GM18907 (cell line): ENCODE measurements at regions not wholly inside any gene's neighbourhood (a gene's known extent, or its start where the extent isn't known, plus 50 kb on each side); places are given as distances from the start of the nearest gene placed in this dataset.

Source experiments
- ATAC-seq: cut with Tn5 transposase; IDR thresholded peaks from one replicate; pipeline ENCODE4 v1.9.1; 2021; ENCODE audit warnings: mild to moderate bottlenecking, moderate library complexity; ENCODE audit not compliant: unreplicated experiment

GRCh38 chr11:116643521-116643920, 129.3 kb downstream of the BUD13 start:
- no peak for ATAC-seq

GRCh38 chr11:116642902-116643301, 129.9 kb downstream of the BUD13 start:
- ATAC-seq: no peak

DNA sequence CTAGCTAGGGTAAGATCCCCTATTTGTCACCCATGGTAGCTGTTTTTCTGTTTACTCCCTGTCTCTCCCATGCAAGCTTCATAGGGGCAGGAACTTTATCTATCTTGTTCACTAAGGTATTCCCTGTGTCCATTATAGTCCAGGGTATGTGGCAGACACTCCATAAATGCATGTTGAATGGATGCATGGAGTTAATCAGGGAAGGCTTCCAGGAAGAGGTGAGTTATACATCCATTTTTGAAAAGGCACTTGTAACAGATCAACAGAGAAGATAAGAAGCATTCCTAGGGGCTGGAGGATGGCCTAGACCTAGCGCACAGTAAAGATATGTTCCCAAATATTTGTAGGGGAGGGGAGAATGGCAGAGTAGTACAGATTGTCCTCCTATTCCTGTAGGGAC, 130.3 kb downstream of the BUD13 start:
- ATAC-seq: no peak

DNA sequence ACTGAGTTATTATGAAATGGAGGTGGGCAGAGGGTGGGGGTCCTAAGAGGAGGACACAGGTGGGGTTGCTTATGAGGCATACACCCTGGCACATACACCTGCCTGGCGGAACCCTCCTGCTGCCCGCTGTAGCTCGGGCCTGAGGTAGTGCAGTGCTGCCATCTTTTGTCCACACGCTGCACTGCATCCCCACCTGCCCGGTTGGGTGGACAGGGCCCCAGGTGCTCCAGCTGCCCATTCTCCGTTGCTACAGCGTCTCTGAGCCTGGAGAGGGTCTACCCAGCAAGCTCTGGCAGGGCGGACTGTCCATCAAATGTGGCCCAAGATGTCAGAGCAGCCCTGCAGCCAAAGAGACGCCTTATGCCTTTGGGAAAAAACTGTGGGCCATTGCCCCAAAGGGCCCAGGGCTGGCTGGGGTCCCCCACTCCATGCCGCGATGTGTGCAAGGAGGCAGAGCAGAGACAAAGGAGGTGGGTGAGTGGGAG, 131.2 kb downstream of the BUD13 start:
- ATAC-seq: no peak

DNA sequence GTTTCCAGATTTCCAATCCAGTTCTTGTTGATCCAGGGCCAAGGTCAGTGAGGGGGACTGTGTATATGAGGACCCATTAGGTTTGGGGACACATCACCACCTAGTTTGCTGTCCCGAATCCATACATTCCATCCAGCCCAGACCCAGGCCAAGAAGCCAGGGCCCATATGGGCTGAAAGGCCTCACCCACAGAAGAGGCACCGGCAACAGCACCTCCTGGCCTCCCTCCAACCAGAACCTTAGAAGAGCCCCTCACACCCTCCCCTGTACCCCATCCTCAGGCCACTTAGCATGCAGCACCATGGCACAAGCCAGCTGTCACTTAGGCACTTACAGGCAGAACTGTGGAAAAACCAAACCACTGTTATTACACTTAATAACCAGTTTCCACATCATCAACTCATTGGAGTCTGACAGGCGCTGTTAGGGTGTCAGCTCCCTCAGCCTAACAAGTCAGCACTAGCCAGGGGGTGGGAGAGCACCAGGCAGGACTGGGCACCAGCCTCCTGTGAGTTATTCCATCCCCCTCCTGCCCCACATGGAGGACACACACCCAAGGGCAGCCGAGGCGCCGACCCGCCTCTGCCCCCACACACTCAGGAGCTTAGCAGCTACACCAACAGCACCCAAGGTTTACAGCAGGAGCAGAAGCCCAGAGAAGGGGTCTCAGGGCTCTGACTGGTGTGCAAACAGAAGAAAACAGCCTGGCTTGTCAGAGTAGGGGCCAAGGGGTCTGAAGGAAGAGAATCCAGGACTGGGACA, 132.0 kb downstream of the BUD13 start:
- no peak for ATAC-seq

GRCh38 chr11:116638463-116638862, 134.3 kb downstream of the BUD13 start:
- no peak for ATAC-seq

DNA sequence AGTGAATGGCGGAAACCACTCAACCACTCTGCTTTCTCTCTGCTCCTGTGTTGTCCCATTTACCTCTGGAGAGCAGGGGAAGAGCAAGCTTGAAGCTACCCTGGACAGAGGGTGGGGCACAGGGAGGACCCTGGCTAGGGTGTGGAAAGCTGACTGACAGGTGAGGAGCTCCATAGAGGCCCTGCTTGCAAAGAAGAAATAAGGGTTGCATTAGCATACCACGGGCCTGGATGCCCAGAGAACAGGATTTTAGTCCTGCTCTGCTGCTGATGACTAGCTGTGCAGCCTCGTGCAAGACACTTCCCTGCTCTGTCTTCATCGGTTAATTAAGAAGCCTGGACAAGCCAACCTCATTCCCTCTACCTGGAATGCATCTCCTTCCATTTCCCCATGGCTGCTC, 135.0 kb downstream of the BUD13 start:
- ATAC-seq: no peak

- no peak for ATAC-seq
Observed at GRCh38 chr11:116636341-116636929, 136.4 kb downstream of the BUD13 start.

DNA sequence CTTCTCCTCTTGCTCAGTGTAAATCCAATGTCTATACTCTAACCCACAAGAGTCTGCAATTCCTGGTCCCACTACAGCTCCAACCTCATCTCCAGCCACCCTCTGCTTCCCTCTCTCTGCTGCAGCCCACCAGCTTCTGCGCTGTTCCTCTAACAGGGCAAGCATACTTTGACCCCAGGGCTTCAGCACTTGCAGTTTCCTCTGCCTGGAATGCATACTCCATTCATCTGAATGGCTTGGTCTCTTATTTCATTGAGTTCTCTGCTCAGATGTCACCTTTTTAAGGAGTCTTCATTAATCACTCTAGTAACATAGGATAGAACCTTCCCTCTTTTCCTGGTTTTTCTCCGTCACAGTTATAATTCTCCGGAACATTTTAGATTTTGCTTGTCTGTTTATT, 141.6 kb downstream of the BUD13 start:
- no peak for ATAC-seq

GRCh38 chr11:116618461-116618860, 154.3 kb downstream of the BUD13 start:
- ATAC-seq: no peak

- ATAC-seq: no peak
Observed at GRCh38 chr11:116615211-116615865, 157.4 kb downstream of the BUD13 start.

- no peak for ATAC-seq
Observed at GRCh38 chr11:116614306-116615210, 158.2 kb downstream of the BUD13 start.

DNA sequence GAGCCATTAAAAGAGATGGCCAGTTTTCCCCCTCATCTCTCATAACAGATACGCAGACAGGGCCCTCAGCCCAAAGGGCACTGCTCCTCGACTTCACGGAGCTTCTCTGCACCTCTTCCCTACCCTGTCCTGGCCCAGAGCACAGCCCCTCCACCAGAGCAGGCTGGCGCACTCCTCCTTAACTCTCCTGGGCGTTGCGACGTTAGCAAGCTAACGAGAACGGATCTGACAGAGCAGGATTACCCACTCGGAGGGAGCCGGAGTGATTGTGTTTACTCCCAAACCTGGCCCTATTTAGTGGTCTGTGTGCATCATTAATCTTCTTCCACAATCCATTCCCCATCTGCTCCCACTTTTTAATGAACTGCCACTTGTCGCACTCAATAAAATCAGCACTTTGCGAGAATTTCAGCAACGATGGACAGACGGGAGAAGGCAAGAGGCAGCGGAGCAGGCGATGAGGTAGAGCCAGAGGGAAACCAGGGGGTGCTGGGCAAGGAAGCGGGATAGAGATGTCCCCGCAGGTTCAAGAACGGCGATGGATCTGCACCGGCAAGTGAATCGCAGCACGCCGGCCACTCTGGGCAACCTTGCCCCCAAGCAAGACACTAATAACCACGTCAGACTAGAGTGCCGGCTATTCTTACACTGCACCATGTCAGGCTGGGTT, 159.4 kb downstream of the BUD13 start:
- no peak for ATAC-seq

DNA sequence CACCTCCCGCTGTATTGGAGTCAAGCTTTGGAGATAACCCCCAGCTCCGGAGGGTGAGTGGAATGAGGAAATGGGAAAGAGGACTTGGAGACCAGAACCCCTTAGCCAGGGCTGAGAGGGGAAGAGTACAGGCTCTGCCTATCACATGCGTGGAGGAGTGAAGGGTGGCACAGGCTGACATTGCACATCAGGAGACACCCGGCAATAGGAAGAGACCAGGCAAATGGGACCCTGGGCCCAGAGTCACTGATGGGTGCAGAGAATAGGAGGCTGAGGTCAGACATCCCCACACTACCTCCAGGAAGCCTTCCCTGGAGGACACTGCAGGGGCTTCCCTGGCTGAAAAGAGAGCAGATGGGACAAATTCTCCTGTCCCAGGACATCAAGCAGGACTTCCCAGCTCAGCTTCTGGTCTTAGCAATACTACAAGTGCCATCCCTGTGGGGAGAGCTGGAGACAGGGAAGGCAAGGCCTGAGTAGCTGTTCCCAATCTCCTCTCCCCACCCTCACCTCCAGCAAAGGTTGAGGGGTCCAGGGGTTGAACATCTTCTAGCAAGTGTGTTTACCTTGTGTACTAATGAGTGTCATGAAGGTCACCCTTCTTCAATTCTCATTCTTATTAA, 160.7 kb downstream of the BUD13 start:
- ATAC-seq: no peak

- no peak for ATAC-seq
Observed at GRCh38 chr11:116610190-116610589, 162.6 kb downstream of the BUD13 start.

DNA sequence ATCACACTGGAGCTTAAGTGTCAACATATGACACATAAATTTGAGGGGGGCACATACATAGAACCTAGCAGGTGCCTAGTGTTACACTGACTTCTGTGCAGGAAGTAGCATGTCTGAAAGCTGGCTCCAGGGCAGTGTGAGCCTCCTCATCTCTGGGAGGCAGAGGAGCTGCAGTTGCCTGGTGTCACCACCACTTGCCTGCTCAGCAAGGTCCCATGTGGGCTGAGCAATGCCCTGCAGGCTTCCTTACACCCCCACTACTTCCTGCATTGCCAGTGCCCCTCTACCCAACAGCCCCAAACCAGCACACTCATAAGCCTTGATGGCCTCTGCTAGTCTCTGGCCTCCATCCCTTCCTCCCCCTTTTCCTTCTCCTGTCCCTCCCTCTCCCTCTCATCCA, 165.8 kb downstream of the BUD13 start:
- ATAC-seq: no peak

DNA sequence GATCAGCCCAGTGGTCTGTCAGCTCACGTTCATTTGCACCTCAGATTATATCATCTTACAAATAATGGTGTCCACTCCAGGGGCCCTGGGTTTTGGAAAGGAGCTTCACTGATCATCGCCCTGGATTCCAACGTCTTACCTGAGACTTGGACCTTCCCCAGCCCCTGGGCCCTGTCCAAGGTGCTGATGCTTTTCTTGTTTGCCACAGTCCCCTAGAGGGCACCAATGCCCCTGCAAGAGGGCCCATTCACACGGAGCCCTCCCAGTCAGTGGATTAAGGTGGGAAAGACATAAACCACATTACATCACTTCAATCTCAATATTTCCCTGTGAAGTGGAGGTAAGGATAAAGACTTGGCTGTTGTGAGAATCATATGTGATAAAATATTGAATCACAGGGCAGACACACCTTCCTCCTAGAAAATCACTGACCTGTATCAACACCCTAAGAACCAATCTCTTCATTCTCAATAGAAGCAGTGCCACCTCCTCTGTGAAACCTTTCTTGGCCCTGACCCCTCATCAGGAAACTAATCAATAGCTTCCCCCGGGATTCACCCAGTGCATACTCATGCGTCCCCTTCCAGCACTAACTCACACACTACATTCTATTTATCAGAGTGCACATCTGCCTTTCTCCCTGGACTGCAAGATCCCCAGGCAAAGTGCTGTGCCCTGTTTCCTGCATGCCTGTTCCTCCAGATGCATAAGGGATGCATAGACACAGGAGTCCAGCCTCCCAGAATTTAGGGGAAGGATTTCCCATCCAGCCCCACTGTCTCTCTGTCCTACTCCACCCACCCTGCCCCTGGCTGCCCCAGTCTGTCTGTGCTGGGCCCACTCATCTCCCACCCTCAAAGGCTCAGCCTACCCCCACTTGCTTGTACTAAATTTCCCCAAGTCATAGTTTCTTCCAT, 167.0 kb downstream of the BUD13 start:
- no peak for ATAC-seq

- no peak for ATAC-seq
Observed at GRCh38 chr11:116603728-116604323, 169.0 kb downstream of the BUD13 start.

DNA sequence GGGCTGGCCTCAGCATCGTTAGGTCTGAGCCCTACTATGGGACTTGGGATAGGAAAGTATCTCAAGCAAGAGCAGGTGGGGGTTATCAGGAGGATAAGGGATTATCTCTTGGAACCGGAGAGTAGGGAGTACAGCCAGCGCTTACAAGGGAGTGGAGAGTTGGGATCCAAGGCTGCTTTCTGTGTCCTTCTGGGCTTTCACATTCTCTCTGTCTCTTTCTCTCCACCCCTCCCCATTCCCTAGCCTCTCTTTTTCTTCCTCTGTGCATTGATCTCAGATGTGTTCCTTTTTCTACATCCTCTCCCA, 170.2 kb downstream of the BUD13 start:
- ATAC-seq: no peak
